Left forelimb (tissue), 1 donor: ENCODE measurements at regions not wholly inside any gene's neighbourhood (a gene's known extent, or its start where the extent isn't known, plus 50 kb on each side); places are given as distances from the start of the nearest gene placed in this dataset.
"Not testable (repeated sequence)": the region's sequence is repeated elsewhere in the genome, so short reads cannot be mapped to it uniquely, and the experiment has no call there.

Experiments
- DNase-seq: peaks from one replicate; pipeline ENCODE4 v3.0.0-alpha.2; 2018; ENCODE audit warnings: low spot score

DNA sequence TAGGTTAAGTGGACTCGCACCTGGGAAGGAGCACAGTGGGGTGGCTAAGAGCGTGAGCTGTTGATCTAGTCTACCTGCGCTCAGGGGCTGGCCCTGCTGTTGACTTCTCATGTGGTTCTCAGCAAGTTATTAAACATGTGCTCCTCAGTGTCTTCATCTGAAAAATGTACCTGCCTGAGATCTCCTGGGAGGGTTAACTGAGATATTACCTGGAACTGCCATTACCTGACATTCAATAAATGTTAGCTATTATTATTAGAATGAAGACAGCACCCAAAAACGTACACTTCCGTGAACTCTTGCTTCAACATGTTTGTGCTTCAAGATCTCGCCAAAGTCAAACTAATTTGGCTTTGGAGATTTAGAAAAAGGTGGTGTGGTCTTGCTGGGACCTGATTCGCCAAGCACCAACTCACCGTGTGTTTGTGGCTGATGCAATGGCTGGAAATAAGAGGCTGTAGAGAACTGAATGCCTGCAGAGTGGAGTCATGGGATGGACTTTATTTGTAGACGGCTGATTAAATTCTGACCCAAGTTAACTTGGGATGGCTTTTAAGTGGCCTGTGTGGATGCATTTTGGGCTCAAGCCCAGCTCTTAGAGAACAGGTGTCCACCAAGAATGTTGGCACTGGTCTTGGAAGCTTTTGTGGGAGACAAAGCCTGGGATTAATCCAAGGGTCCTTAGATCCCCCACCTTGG, 692.9 kb downstream of the QKI start:
- no peak for DNase-seq

- DNase-seq, result no peak
Observed at GRCh38 chr6:164106345-164106769, 691.8 kb downstream of the QKI start.

DNA sequence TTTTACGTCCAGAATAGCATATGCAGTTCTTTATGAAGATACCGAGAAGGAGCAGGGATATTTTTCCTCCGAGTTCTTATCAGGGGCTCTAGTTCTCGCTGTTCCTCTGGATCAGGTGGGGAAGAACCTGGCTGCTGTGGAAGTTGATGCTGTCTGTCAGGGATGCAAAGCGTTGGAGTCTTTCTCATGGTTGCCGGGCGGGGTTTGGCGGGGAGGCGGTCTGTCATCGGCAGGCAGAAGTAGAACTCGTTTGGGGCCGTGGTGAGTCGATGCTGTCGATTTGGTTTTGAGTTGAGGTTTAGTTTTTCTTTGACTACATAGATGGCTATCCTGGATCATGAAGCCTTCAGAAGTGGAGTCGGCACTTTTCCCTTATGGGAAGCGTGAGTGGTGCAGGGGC, 691.2 kb downstream of the QKI start:
- DNase-seq, result no peak

DNA sequence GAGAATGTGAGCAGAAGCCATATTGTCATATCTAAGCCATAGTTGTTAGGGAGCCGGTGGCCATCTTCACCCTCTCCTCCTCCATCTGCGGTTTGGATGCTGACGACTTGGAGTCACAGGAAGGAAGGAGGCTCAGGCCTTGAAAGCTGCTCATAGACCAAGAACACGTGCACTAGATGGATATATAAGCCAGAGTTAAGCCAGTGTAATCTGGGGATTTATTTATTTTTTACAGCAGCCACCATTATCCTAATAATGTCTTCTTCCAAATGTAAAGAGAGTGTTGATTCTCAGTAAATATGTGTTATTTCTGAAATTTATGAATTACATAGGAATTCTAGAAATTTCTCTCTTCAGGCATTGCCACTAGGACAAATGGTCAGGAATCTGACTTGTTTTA, 689.9 kb downstream of the QKI start:
- DNase-seq, result no peak

GRCh38 chr6:164102693-164103092, 688.2 kb downstream of the QKI start:
- no peak for DNase-seq

DNA sequence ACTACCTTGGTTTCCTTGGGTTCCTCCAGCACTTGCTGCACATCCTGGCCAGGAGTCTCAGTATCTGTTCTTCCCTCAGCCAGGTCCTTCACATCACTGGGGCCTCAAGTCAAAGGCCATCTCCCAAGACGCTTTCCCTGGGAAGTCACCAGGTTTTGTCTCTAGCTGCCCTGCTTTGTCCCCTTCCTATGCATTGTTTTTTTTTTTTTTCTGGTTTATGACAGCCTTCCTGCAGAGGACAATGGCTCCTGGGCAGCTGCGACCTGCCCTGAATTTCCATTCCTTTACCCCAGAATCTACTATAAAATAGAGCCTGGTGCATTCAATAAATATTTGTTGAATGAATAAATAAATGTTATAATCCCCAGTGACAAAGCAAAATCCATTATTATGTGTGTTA, 687.3 kb downstream of the QKI start:
- DNase-seq, result no peak

DNA sequence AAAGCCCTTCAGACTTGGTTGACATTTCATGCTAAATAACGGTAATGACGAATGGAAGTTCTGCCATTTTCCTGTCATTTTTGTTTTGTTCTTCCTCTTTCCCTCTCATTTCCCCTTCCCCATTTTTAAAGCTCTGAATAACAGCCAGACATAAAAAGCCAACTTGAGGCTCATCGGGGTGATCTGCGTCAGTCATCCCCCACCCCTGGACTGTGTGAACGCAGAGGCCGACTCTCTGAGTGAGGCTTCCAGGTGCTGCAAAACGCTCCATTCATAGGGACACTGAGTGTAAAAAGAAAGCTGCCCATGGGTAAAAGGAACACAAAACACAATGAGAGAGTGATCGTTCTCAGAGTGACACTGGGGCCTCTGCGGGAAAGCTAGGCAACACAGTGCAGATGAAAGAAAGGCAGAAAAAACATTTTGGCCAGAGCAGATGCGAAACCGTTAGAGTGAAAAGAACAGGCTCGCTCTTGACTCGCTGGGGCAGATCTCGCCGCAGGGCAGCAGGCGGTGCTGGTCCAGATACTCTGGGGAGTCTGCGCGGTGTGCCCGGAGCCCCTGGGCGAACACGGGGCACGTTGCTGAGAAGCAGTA, 684.8 kb downstream of the QKI start:
- no peak for DNase-seq

DNA sequence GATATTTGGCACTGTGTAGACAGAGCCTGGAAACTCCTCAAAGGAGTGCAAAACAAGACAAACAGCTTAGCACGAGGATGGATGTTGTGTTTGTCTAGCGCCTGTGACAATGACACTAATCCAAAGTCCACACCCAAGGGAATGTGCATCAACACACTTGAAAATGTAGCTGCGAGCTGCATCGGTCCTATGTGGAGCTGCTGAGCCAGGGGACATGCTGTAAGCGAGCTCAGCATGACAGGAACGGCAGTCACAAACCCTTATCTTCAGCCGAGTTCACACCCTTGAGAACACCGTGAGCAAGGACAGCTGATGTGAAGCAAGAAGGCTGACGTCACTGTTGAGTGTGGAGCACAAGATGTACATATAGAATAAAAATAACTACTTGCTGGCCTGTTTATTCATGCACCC, 684.3 kb downstream of the QKI start:
- DNase-seq, result no peak

DNA sequence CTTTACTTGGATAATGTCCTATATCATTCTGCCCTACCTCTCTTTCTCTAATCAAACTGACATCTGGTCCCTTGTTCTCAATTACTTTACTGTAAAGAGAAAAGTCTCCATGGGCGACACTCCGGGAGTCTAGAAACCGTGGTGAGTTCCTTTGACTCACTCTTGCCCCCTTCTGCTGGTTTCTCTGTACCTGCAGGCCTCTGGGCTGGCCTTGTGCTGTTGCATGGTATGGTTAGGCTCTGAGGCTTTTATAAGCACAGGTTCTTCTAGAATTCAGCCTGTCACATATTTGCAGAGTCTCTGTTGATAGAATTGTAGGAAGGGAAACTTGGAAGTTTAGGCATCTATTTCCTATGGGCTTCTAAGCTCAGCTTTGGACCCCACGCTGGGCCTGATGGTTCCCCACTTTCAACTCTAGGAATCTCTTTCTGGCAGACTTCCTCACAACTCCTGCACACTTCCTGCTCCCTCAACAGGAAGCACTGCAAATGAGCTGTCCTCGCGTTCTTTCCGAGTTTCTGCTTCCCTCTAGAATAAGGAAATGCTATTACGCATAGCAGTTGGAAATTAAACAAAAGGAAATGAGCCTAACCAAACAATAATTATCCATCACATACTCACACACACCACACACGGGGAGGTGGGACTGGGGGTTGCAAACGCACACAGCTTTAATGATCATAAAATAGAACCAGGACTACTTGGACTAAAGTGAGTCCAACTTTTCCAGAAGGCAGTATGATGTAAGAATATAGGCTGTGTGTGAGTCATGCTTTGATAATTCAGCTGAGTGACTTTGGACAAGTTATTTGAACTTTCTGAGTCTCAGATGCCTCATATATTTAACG, 683.3 kb downstream of the QKI start:
- no peak for DNase-seq

DNA sequence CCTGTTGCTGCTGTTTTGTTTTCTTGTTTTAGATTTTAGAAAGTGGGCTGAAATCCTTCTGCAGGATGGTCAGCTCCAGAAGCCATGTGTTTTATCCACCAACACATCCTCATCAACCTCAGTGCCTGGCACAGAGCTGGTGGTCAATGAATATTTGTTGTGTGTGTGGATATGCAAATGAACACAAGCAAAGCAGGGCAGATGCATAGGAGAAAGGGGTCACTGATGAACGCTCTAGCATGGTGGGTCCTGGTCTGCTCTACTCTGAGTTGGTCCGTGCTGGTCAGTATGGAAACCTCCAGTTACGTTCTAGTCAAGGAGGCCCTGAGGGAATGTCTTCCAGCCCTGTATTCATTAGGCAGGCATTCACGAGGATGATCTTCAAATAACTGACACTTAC, 682.5 kb downstream of the QKI start:
- DNase-seq, result no peak

- no peak for DNase-seq
Observed at GRCh38 chr6:164095056-164095455, 680.5 kb downstream of the QKI start.

DNA sequence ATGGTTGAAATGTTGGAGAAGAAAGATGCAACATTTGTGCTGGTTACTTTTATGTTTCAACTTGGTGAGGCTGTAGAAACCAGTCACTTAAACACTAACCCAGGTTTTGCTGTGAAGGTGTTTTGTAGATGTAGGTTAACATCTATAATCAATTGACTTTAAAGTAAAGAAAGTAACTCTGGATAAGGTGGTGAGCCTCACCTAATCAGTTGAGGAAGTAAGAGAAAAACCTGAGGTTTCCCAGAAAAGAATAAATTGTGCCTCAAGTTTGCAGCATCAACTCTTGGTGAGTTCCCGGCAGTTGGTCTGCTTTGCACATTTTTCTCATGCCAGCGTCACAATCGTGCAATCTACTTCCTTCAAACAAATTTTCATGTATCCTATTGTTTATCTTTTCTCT, 673.4 kb downstream of the QKI start:
- no peak for DNase-seq

DNA sequence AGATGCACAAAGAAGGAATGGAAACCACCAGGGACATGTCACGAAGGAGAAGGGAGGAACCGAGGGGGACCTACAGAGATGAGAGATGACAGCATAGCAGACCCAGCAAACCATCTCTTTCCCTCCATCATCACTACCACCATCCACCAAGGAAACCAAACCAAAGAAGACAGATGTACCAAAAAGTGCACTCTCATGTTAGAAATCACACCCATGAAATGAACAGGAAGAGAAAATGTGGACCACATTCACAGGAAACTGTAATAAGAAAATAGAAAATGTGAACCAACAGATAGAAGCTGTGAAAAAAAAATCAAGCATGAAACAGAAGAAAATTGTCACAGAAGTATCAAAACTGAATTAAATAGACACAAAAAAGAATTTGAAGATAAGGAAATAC, 672.7 kb downstream of the QKI start:
- DNase-seq, result no peak

DNA sequence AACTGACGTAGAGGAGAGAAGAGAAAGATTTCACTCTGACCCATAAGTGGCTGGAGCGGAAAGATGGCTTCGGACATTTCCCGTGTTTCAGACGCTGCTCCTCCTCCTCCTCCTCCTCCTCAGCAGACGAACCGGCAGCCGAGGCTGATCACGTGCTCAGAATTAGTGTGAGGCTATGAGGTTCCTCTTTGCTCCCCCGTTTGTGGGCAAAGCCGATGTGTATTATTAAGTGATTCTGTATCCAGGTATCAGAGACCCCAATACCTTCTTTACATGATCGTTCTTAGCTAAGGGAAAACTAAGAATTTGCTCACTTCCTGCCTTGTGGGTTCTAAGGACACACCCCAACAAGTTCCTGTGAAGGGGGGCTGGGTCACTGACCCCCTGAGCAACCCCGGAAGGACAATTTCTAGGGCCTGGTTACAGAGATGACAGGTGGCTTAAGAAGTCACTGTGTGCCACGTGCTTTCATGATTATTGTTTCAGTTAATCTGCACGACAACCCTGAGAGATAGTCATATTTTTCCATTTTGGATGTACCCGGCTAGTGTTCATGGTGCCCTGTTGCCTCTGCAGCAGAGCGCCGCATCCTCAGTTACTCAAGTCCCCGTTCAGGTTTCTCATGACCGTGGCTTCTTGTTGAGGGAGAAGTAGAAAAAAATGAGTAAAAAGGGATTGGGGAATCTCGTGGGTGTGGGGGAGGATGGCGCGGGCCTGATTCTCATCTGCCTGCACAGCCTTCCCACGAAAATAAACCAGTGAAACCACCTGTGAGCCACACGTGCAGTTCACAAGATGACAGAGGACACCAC, 671.8 kb downstream of the QKI start:
- no peak for DNase-seq

- DNase-seq, result no peak
Observed at GRCh38 chr6:164085091-164086075, 670.9 kb downstream of the QKI start.

GRCh38 chr6:164079275-164079600, 664.7 kb downstream of the QKI start:
- no peak for DNase-seq

DNA sequence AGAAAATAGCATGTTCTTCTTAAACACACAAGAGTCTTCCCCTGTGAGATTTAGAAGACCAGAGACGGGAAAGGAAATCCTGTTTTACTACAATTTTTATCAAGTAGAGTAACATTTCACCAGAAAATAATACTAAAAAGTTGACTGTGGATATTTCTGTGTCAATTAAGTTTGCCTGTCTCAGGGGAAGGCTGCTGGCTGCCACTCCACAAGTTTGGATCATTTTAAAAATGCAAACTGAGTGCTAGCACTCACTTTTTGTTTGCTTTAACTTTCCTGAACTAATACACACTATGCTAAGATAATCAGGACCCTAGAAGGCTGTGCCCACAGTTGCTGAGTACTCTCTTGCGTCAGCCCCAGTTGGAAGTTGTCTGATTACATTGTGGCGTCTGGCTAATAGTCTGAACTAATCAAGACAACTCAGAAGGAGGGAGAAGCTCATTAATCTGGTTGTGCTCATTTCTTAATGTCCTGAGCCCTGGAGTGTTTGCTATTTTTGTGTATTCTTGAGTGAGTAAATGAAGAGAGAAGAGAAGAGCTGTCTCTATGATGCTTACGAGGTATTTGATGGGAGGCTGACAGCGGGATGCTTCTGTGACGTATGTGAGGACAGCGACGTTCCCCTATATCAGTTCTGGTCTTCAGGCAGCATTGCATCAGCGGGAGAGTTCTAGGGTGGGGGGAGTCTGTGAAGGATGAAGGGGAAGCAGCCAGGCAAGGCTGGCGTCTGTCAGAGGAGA, 664.2 kb downstream of the QKI start:
- DNase-seq, result no peak

DNA sequence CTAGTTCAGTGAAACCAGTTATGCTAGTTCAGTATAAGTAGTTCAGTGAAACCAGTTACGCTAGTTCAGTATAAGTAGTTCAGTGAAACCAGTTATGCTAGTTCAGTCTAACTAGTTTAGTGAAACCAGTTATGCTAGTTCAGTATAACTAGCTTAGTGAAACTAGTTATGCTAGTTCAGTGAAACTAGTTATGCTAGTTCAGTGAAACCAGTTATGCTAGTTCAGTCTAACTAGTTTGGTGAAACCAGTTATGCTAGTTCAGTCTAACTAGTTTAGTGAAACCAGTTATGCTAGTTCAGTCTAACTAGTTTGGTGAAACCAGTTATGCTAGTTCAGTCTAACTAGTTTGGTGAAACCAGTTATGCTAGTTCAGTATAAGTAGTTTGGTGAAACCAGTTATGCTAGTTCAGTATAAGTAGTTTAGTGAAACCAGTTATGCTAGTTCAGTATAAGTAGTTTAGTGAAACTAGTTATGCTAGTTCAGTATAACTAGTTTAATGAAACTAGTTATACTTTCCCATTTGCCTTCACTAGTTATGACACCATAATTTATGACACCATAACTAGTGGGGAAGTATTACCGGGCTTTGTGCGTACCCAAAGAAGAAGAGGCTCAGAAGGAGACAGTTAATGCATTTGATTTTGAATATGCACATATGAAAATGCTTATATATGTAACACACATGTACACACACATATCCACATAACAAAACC, 662.5 kb downstream of the QKI start:
- not testable (repeated sequence) for DNase-seq

GRCh38 chr6:164075981-164076615, 661.6 kb downstream of the QKI start:
- no peak for DNase-seq
